ENCODE measurements at regions not wholly inside any gene's neighbourhood (a gene's known extent, or its start where the extent isn't known, plus 50 kb on each side); places are given as distances from the start of the nearest gene placed in this dataset.

DNA sequence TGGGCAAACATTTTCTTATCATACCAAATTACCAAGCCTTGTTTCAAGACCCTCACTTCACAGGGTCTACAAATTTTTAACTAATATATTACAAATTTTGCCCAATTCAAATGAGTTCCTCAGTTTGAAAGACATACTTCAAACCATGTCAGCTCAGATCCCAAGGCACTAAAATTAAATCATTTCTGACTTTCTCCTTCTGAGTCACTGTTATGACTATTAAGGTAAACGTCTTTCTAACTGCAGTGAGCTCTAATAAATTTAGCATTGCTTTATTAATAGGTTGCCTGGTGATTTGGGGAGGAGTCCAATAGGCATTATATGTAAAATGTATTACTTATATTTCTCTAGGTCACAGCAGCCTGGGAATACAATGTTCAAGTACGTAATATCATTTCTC is 158.2 kb upstream of the ARHGEF26 start:
- DNase-seq (ENCODE audit: low read depth), result no peak
- Histone ChIP-seq H3K4me3 (ENCODE audit: low read length) (no peak overlapping the region), H3K9me3 (ENCODE audit: control insufficient read depth, low read length) (no peaks in the 10 kb centered on the region), H3K27me3 (replicated peaks; ENCODE audit: control insufficient read depth, insufficient read depth, low read length) (no peaks in the 10 kb centered on the region), H3K9ac (ENCODE audit: low read length) (no peak overlapping the region), H3K36me3 (ENCODE audit: control insufficient read depth, insufficient read depth, low read length, severe bottlenecking) (no peaks in the 10 kb centered on the region), H3K4me1 (ENCODE audit: control insufficient read depth, insufficient read depth, low read length) (peaks cover 19% of the 10 kb centered on the region)

DNA sequence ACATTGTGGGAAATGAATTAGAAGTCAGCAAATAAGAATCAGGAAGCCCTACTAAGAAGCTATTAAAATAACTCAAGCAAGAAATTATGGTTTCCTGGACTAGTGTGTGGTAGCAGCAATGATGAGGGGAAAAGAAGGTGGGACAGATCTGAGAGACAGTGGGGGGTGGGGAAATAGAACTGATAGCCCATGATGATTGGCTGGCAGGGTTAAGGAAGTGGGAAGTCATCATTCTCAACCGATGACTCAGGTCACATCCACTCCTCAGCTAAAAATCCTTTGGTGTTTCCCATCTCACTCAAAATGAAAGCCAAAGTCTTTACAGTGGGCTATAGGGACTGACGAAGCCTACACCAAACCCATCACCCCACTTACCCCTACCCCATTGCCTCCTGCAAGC is 153.9 kb upstream of the ARHGEF26 start:
- Histone ChIP-seq H3K36me3 (ENCODE audit: control insufficient read depth, insufficient read depth, low read length, severe bottlenecking) (no peaks in the 10 kb centered on the region), H3K9me3 (ENCODE audit: control insufficient read depth, low read length) (no peaks in the 10 kb centered on the region), H3K27me3 (replicated peaks; ENCODE audit: control insufficient read depth, insufficient read depth, low read length) (no peaks in the 10 kb centered on the region)

DNA sequence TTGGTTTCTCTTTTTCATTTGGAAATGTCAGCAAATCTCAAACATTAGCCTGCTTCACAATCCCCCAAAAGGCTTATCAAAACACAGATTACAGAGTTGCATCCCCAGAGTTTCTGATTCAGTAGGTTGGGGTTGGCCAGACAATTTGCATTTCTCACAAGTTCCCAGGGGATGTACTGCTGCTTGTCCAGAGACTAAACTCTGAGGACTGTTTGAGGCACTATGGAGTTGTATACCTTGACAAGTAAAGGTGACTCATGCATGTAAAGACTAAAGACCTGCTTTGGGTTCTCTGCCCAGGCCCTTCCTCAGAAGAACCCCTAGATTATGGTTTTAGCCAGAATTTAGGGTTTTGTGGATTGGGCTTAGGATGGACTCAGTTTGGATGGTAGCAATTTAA is 151.1 kb upstream of the ARHGEF26 start:
- DNase-seq (ENCODE audit: low read depth), result no peak
- Histone ChIP-seq H3K9me3 (ENCODE audit: control insufficient read depth, low read length) (no peaks in the 10 kb centered on the region), H3K4me1 (ENCODE audit: control insufficient read depth, insufficient read depth, low read length) (peaks cover 3% of the 10 kb centered on the region), H3K27me3 (replicated peaks; ENCODE audit: control insufficient read depth, insufficient read depth, low read length) (no peaks in the 10 kb centered on the region), H3K9ac (ENCODE audit: low read length) (no peak overlapping the region), H3K36me3 (ENCODE audit: control insufficient read depth, insufficient read depth, low read length, severe bottlenecking) (no peaks in the 10 kb centered on the region), H3K4me3 (ENCODE audit: low read length) (no peak overlapping the region)

More for the DNA sequence above, 153.9 kb upstream of the ARHGEF26 start:
- no peak for DNase-seq (ENCODE audit: low read depth)
- peaks cover 3% of the 10 kb centered on the region for H3K4me1 ChIP-seq (ENCODE audit: control insufficient read depth, insufficient read depth, low read length)
- H3K9ac ChIP-seq (ENCODE audit: low read length), result no peak overlapping the region
- H3K4me3 ChIP-seq (ENCODE audit: low read length), result no peak overlapping the region

DNA sequence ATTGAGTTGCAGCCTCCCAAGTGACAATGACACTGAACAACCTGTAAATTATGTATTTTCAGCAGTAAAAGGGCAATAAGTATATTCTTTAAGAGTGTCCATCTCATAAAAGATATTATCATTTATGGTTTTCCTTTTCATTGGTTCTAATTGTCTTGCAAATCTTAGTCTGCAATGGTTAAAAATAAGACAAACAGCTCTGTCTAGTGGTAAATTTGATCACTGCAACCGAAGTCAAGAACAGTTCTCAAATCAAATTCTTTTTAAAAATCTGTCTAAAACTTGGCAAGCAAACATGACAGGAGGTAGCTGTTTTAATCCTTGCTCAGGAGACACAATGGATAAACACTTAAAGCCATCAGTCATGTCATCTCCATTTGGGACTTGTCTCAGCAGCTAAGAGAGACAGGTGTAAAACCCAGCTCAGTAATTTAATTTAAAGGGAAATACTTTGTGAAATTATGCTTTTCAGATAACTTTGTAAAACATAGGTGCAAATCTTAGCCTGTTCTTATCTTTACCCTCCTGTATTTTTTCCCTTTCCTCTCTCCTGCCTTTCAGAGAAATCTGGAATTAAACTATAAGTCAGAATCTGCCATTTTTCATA is 150.3 kb upstream of the ARHGEF26 start:
- no peaks in the 10 kb centered on the region for H3K9me3 ChIP-seq (ENCODE audit: control insufficient read depth, low read length)
- H3K9ac ChIP-seq (ENCODE audit: low read length), result no peak overlapping the region
- H3K4me1 ChIP-seq (ENCODE audit: control insufficient read depth, insufficient read depth, low read length), result peaks cover 3% of the 10 kb centered on the region
- no peaks in the 10 kb centered on the region for H3K27me3 ChIP-seq (replicated peaks; ENCODE audit: control insufficient read depth, insufficient read depth, low read length)
- peak; percentile 55 for DNase-seq (ENCODE audit: low read depth)
- H3K36me3 ChIP-seq (ENCODE audit: control insufficient read depth, insufficient read depth, low read length, severe bottlenecking), result no peaks in the 10 kb centered on the region
- H3K4me3 ChIP-seq (ENCODE audit: low read length), result no peak overlapping the region

DNA sequence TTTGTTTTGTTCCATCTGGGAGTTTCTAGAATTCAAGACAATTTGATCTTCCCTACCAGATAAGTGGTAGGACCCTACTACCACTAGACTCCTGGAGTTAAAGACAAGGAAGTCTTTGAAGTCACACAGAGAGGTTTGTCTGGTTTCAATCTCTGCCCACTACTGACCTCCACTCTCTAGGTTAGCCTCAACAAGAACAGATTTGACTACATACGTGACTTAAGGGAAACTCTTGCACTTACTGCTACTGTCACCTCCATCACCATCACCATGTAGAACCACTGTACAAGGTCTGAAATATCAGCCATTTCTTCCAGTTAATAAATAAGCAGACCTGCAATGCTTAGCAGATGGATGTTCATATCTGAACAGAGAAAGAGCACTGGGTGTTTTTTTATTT is 148.3 kb upstream of the ARHGEF26 start:
- Histone ChIP-seq H3K36me3 (ENCODE audit: control insufficient read depth, insufficient read depth, low read length, severe bottlenecking) (no peaks in the 10 kb centered on the region), H3K9me3 (ENCODE audit: control insufficient read depth, low read length) (no peaks in the 10 kb centered on the region), H3K4me1 (ENCODE audit: control insufficient read depth, insufficient read depth, low read length) (peaks cover 13% of the 10 kb centered on the region), H3K27me3 (replicated peaks; ENCODE audit: control insufficient read depth, insufficient read depth, low read length) (no peaks in the 10 kb centered on the region), H3K4me3 (ENCODE audit: low read length) (no peak overlapping the region), H3K9ac (ENCODE audit: low read length) (no peak overlapping the region)
- DNase-seq (ENCODE audit: low read depth), result no peak

DNA sequence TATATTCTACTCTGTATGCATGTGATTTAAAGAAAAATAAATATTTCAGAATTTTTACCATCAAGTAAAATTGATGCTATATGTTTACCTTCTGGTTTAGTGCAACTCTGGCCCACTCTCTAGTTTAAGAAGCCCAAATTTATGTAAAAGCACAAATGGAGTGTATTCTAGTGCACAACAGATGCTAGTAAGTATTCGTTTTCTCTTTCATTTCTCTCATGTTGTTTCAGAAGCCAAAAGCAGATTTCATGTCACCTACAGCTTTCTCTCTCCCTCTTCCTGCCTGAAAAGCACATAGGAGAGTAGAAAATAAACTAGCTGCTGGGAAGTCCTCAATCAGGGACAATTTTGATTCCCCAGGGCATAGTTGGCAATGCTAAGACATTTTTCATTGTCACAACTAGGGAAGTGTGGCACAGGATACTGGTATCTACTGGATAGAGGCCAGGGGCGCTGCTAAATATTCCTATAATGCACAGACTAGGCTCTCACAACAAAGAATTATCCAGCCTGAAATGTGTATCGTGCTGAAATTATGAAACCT is 147.4 kb upstream of the ARHGEF26 start:
- H3K4me3 ChIP-seq (ENCODE audit: low read length), result no peak overlapping the region
- H3K4me1 ChIP-seq (ENCODE audit: control insufficient read depth, insufficient read depth, low read length), result peaks cover 15% of the 10 kb centered on the region
- H3K27me3 ChIP-seq (replicated peaks; ENCODE audit: control insufficient read depth, insufficient read depth, low read length), result no peaks in the 10 kb centered on the region
- no peak overlapping the region for H3K9ac ChIP-seq (ENCODE audit: low read length)
- no peak for DNase-seq (ENCODE audit: low read depth)
- H3K9me3 ChIP-seq (ENCODE audit: control insufficient read depth, low read length), result no peaks in the 10 kb centered on the region
- H3K36me3 ChIP-seq (ENCODE audit: control insufficient read depth, insufficient read depth, low read length, severe bottlenecking), result no peaks in the 10 kb centered on the region

DNA sequence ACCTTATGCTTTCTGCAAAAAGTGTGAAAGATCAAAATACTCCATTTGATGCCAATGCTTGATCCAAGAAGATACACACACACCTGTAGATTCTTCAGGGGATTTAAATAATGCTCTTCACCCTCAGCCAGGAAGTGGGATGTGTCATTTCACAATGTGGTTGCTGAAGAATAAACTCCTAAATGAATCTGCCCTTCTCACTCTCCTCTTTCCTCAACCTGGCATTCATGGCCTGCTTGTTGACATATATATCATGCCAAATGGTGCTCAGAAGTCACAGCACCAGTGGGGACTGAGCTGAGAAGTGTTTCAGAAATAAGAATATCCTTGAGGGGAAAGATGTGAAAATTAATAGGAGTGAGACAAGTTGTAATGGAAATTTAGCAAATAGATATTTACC is 146.6 kb upstream of the ARHGEF26 start:
- Histone ChIP-seq H3K4me1 (ENCODE audit: control insufficient read depth, insufficient read depth, low read length) (peaks cover 16% of the 10 kb centered on the region), H3K36me3 (ENCODE audit: control insufficient read depth, insufficient read depth, low read length, severe bottlenecking) (no peaks in the 10 kb centered on the region), H3K27me3 (replicated peaks; ENCODE audit: control insufficient read depth, insufficient read depth, low read length) (no peaks in the 10 kb centered on the region), H3K4me3 (ENCODE audit: low read length) (no peak overlapping the region), H3K9ac (ENCODE audit: low read length) (no peak overlapping the region), H3K9me3 (ENCODE audit: control insufficient read depth, low read length) (no peaks in the 10 kb centered on the region)
- DNase-seq (ENCODE audit: low read depth), result no peak

DNA sequence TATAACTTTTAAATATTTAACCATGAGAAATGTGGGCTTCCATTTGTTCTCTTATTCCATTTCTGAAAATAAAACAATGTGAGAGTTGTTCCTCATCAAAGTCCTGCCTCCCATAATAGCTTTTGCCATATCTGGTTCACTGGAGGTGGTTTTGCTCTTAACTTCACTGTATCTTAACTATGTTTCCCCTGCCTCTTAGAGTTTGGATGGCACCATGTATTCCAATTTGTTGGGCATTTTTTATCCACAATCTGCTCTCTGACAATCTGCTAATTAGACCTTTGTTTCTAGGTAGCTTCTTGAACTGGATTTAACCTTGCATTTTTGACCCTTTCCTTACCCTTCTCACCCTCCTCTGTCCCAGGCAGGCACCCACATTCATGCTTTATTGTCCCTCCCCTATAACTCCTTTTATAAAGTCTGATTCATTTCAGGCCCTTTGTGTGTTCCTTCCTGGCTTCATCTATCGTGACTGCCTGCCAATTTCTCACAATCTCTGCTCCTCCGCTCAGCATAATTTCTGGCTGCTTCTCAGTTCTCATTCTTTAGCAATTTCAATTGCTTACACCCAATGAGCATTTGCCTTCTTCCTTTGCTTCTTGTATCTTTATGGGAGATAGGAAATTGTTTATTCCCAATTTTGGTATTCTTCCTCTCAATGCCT is 144.2 kb upstream of the ARHGEF26 start:
- no peak overlapping the region for H3K4me3 ChIP-seq (ENCODE audit: low read length)
- no peak overlapping the region for H3K9ac ChIP-seq (ENCODE audit: low read length)
- peak; percentile 7 for DNase-seq (ENCODE audit: low read depth)
- H3K9me3 ChIP-seq (ENCODE audit: control insufficient read depth, low read length), result peaks cover 3% of the 10 kb centered on the region
- H3K36me3 ChIP-seq (ENCODE audit: control insufficient read depth, insufficient read depth, low read length, severe bottlenecking), result no peaks in the 10 kb centered on the region
- no peaks in the 10 kb centered on the region for H3K27me3 ChIP-seq (replicated peaks; ENCODE audit: control insufficient read depth, insufficient read depth, low read length)
- peaks cover 18% of the 10 kb centered on the region for H3K4me1 ChIP-seq (ENCODE audit: control insufficient read depth, insufficient read depth, low read length)

DNA sequence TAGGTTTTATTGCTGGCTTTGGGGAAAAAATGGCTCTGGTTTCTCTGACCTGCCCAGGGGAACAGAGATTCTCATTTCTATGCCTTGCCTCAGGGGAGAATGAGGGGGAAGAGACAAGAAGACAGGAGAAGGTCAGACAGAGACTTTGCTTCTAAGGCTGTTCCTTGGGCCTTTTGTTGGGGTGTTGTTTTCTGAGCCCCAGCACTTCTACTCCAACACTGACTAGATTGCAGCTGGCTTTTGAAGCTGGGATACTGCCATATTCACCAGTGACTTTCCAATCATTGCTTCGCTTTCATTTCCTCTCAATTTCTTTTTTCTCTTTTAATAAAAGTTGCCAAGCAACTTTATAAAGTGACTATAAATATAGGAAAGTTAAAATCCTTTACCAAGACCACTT is 143.2 kb upstream of the ARHGEF26 start:
- Histone ChIP-seq H3K4me1 (ENCODE audit: control insufficient read depth, insufficient read depth, low read length) (peaks cover 18% of the 10 kb centered on the region), H3K27me3 (replicated peaks; ENCODE audit: control insufficient read depth, insufficient read depth, low read length) (no peaks in the 10 kb centered on the region), H3K4me3 (ENCODE audit: low read length) (no peak overlapping the region), H3K9me3 (ENCODE audit: control insufficient read depth, low read length) (peaks cover 4% of the 10 kb centered on the region), H3K36me3 (ENCODE audit: control insufficient read depth, insufficient read depth, low read length, severe bottlenecking) (no peaks in the 10 kb centered on the region), H3K9ac (ENCODE audit: low read length) (no peak overlapping the region)
- no peak for DNase-seq (ENCODE audit: low read depth)

DNA sequence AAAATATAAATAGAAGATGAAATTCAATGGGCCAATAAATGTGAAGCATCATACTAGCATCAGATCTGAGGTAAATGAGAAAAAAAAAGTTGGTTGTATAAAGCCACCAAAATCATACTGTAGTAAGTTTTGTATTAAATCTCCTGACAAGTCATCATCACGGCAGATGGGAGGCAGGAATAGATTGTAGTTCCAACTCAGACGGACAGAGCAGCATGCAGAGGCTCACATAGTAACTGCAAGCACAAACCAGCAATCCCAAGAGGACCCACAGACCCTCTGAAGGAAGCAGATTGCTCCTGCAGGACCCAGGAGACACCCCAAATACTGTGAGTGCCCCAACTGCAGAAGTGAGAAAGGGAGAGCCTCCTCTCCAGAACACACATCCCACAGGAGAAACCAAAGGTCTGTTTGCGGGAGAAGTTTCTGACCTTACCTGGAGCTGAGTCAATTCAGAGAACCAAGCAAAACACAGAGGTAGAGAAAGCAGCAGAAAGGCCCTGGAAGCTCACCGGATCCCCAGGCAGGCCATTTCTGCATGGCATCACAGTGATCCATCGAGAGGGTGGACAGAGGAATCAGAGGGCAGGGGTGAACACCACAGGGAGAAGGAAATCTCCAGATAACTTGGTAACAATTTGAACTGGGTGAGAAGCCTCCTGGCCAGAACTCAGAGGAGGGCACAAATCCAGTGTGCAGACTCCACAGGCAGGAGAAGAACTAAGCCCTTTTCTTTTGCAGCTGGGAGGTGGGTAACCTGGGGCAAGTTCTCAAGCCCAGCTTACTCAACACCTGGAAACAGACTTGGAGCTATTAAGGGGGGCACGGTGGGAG is 141.6 kb upstream of the ARHGEF26 start:
- Histone ChIP-seq H3K36me3 (ENCODE audit: control insufficient read depth, insufficient read depth, low read length, severe bottlenecking) (no peaks in the 10 kb centered on the region), H3K9me3 (ENCODE audit: control insufficient read depth, low read length) (peaks cover 4% of the 10 kb centered on the region), H3K4me1 (ENCODE audit: control insufficient read depth, insufficient read depth, low read length) (peaks cover 18% of the 10 kb centered on the region), H3K9ac (ENCODE audit: low read length) (no peak overlapping the region), H3K27me3 (replicated peaks; ENCODE audit: control insufficient read depth, insufficient read depth, low read length) (no peaks in the 10 kb centered on the region), H3K4me3 (ENCODE audit: low read length) (no peak overlapping the region)
- DNase-seq (ENCODE audit: low read depth), result no peak

DNA sequence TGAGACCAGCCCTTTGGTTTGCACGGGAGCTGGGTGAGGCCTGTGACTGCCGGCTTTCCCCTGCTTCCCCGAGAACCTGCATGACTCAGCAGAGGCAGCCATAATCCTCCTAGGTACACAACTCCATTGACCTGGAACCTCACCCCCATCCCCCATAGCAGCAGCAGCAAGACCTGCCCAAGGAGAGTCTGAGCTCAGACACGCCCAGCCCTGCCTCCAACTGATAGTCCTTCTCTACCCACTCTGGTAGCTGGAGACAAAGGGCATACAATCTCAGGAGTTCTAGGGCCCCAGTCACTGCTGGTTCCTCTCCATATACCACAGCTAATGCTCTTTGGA is 141.0 kb upstream of the ARHGEF26 start:
- H3K9ac ChIP-seq (ENCODE audit: low read length), result no peak overlapping the region
- H3K4me3 ChIP-seq (ENCODE audit: low read length), result no peak overlapping the region
- H3K9me3 ChIP-seq (ENCODE audit: control insufficient read depth, low read length), result peaks cover 4% of the 10 kb centered on the region
- H3K36me3 ChIP-seq (ENCODE audit: control insufficient read depth, insufficient read depth, low read length, severe bottlenecking), result no peaks in the 10 kb centered on the region
- no peak for DNase-seq (ENCODE audit: low read depth)
- H3K27me3 ChIP-seq (replicated peaks; ENCODE audit: control insufficient read depth, insufficient read depth, low read length), result no peaks in the 10 kb centered on the region
- H3K4me1 ChIP-seq (ENCODE audit: control insufficient read depth, insufficient read depth, low read length), result peaks cover 18% of the 10 kb centered on the region

Measured in adipocyte (in vitro differentiated cells).